Activated CD8-positive, alpha-beta T cell treated with anti-CD3 and anti-CD28 coated beads for 36 hours (primary cell): ENCODE measurements at regions not wholly inside any gene's neighbourhood (a gene's known extent, or its start where the extent isn't known, plus 50 kb on each side); places are given as distances from the start of the nearest gene placed in this dataset.

ENCODE experiments used
- ATAC-seq: fragments of 200-7000 bp; cut with Tn5 transposase; one replicate; pipeline ENCODE4 v1.10.0; 2021; ENCODE audit warnings: mild to moderate bottlenecking, moderate library complexity
- CTCF ChIA-PET: fragments of 350-600 bp; sonication (Branson Sonifier 250); formaldehyde crosslinking; loops from one replicate; lab custom pipeline; 2021; ENCODE audit warnings: antibody characterized with exemption; lab: Charles Lee
- POLR2A ChIA-PET: fragments of 350-600 bp; sonication (Branson Sonifier 250); formaldehyde crosslinking; loops from one replicate; lab custom pipeline; 2021; ENCODE audit warnings: antibody characterized with exemption; lab: Charles Lee
- DNase-seq: peaks from one replicate; pipeline ENCODE4 v3.0.0-alpha.2; 2020
- H3K27ac Mint-ChIP-seq: one replicate; pipeline ENCODE4 v1.8.0; 2021; ENCODE audit warnings: mild to moderate bottlenecking, mixed read lengths
- H3K27me3 Mint-ChIP-seq: one replicate; pipeline ENCODE4 v1.8.0; 2021; ENCODE audit warnings: mixed read lengths
- H3K36me3 Mint-ChIP-seq: one replicate; pipeline ENCODE4 v1.8.0; 2021; ENCODE audit warnings: low read depth, mixed read lengths
- H3K4me1 Mint-ChIP-seq: one replicate; pipeline ENCODE4 v1.8.0; 2021; ENCODE audit warnings: low read depth, mixed read lengths
- H3K4me3 Mint-ChIP-seq: one replicate; pipeline ENCODE4 v1.8.0; 2021; ENCODE audit warnings: mild to moderate bottlenecking, moderate library complexity, mixed read lengths
- H3K9me3 Mint-ChIP-seq: one replicate; pipeline ENCODE4 v1.8.0; 2021; ENCODE audit warnings: mixed read lengths
- intact Hi-C: fragments of 100-400 bp; cut with micrococcal nuclease; formaldehyde crosslinking; loops from one replicate; pipeline ENCODE4 v1.10.0; 2022
- TF ChIP-seq, protein P1 (sequence below): fragments of 200-600 bp; IDR thresholded peaks from one replicate; pipeline ENCODE4 v1.8.0; 2022; ENCODE audit warnings: antibody characterized with exemption, mild to moderate bottlenecking

DNA sequence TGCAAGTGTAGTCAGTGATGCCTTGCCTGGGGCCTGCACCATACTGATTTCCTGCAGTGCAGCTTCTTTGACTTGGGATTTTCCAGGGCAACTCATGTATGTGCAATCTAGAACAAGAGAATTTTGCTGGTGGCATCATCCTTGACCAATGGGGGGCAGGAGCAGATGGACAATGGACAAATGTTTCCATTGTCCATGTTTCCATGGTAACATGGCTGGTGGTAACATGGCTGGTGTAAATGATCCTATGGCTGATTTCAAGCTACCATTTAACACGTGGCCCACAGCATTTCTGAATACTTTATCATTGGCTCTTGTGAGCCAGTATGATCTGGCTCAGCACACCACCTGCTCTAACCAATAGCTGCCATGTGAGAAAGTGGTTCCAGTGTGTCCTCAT, 130.1 kb upstream of the OSMR start:
- intact Hi-C loops, result no loop called here
- no peak for ATAC-seq
- Mint-ChIP-seq H3K4me1 (no peaks in the 10 kb centered on the region), H3K4me3 (no peak overlapping the region), H3K27me3 (peaks cover 12% of the 10 kb centered on the region), H3K9me3 (no peaks in the 10 kb centered on the region), H3K27ac (no peak overlapping the region), H3K36me3 (no peaks in the 10 kb centered on the region)
- TF ChIP-seq, protein P1, sequence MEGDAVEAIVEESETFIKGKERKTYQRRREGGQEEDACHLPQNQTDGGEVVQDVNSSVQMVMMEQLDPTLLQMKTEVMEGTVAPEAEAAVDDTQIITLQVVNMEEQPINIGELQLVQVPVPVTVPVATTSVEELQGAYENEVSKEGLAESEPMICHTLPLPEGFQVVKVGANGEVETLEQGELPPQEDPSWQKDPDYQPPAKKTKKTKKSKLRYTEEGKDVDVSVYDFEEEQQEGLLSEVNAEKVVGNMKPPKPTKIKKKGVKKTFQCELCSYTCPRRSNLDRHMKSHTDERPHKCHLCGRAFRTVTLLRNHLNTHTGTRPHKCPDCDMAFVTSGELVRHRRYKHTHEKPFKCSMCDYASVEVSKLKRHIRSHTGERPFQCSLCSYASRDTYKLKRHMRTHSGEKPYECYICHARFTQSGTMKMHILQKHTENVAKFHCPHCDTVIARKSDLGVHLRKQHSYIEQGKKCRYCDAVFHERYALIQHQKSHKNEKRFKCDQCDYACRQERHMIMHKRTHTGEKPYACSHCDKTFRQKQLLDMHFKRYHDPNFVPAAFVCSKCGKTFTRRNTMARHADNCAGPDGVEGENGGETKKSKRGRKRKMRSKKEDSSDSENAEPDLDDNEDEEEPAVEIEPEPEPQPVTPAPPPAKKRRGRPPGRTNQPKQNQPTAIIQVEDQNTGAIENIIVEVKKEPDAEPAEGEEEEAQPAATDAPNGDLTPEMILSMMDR, result no peak
- POLR2A ChIA-PET, result no interaction called here
- CTCF ChIA-PET, result no interaction called here
- no peak for DNase-seq

DNA sequence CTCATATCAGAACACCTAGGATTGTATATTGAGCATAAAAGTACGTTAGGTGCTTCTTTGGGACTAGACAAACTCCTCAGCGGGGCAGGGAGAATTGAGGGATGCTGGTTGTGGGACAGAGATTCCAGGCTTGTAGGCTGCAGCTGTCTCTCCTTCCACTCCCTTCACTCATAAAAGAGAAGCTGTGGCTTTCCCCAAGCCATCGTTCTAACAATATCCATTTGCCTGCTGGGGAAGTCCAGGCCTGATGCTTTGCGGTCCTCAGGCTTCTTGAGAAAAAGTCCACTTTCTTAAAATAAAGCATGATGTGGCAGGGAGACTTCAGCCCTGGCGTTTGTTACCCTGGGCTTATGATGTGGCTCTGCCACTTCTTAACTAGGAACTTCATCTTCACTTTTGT, 129.3 kb upstream of the OSMR start:
- no peaks in the 10 kb centered on the region for H3K36me3 Mint-ChIP-seq
- ATAC-seq, result no peak
- no peak overlapping the region for H3K27ac Mint-ChIP-seq
- TF ChIP-seq, protein P1, result no peak
- CTCF ChIA-PET, result no interaction called here
- POLR2A ChIA-PET, result no interaction called here
- intact Hi-C loops, result no loop called here
- DNase-seq, result no peak
- H3K9me3 Mint-ChIP-seq, result no peaks in the 10 kb centered on the region
- H3K27me3 Mint-ChIP-seq, result peaks cover 17% of the 10 kb centered on the region
- no peaks in the 10 kb centered on the region for H3K4me1 Mint-ChIP-seq
- no peak overlapping the region for H3K4me3 Mint-ChIP-seq

DNA sequence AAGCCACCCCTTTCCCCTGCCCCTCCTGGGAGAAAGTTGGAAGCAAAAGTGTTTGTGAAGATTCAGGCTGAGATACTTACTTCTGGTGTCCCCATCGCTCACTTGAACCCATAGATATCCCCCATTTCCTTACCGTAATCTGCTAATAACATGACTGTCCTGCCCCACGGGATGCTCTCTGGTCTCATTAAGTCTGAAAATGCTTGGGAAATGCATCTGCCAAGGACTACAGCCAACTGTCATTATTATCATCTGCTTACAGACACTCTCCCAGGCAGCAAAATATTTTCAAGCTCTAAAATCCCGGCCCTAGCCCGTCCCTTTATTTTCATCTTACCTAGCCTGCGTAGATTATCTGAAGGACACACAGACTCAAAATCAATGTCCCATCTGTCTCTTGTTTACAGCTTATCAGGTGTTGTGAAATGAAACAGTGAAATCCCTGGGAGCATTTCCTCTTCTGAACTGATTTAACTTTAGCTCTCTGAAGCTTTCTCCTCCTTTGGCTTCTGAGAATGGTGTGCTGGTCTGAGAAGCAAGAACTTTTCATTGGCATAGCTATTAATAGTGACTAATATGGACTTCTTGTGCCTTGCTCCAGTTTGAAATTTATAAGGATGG, 126.9 kb upstream of the OSMR start:
- TF ChIP-seq, protein P1, result no peak
- Mint-ChIP-seq H3K27ac (no peak overlapping the region), H3K36me3 (no peaks in the 10 kb centered on the region), H3K27me3 (peaks cover 17% of the 10 kb centered on the region), H3K4me1 (no peaks in the 10 kb centered on the region), H3K4me3 (no peak overlapping the region), H3K9me3 (no peaks in the 10 kb centered on the region)
- no peak for ATAC-seq
- intact Hi-C loops, result no loop called here
- POLR2A ChIA-PET, result no interaction called here
- DNase-seq, result no peak
- CTCF ChIA-PET, result no interaction called here

DNA sequence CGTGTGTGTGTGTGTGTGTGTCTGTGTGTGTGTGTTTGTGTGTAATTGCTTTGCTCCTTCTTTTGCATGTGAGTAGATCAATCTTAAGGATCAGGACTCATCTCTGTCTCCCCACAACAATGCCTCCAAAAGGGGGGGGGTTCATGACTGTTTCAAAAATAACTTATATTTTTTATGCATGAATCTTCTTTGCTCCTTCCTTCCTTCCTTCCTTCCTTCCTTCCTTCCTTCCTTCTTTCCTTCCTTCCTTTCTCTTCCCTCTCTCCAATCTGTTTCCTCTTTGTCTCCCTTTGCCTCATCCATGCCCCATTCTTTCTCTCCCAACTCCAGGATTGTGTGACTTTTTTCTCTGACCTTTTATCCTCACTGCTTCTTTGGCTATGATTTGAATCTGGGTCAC, 126.4 kb upstream of the OSMR start:
- Mint-ChIP-seq H3K4me1 (no peaks in the 10 kb centered on the region), H3K27ac (no peak overlapping the region), H3K9me3 (no peaks in the 10 kb centered on the region), H3K27me3 (peaks cover 17% of the 10 kb centered on the region), H3K36me3 (no peaks in the 10 kb centered on the region), H3K4me3 (no peak overlapping the region)
- POLR2A ChIA-PET, result no interaction called here
- intact Hi-C loops, result no loop called here
- ATAC-seq, result no peak
- DNase-seq, result no peak
- TF ChIP-seq, protein P1, result no peak
- CTCF ChIA-PET, result no interaction called here

DNA sequence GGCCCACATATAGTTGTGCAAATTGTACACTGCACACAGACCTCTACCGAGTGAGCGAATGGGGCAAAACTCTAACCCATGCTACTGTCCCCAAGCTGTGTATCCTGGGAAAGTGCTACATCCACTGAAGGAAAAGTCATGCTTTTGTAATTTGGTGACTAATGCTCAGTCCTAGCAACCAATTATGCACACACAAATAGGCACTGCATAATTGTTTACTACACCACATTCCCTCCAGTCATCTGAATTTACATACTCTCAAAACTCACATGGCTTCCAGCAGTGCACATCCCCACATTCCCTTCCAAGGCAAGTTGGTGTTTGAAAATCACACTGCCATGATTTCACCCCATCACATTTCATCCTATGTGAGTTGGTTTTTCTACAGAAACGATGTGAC, 125.9 kb upstream of the OSMR start:
- POLR2A ChIA-PET, result interaction anchor here (0.7 kb wide), 1 partner anchor 19 kb away, joined by 3 read pairs; no protein-coding TSS in a partner anchor
- CTCF ChIA-PET, result no interaction called here
- H3K4me3 Mint-ChIP-seq, result no peak overlapping the region

More for the DNA sequence above, 125.9 kb upstream of the OSMR start:
- ATAC-seq, result no peak
- TF ChIP-seq, protein P1, result no peak
- intact Hi-C loops, result no loop called here
- no peaks in the 10 kb centered on the region for H3K4me1 Mint-ChIP-seq
- H3K27me3 Mint-ChIP-seq, result peaks cover 17% of the 10 kb centered on the region
- H3K27ac Mint-ChIP-seq, result no peak overlapping the region
- no peaks in the 10 kb centered on the region for H3K9me3 Mint-ChIP-seq
- H3K36me3 Mint-ChIP-seq, result no peaks in the 10 kb centered on the region
- DNase-seq, result no peak
